ENCODE measurements at regions not wholly inside any gene's neighbourhood (a gene's known extent, or its start where the extent isn't known, plus 50 kb on each side); places are given as distances from the start of the nearest gene placed in this dataset.

GRCh38 chr12:85588221-85588620, 248.0 kb downstream of the RASSF9 start:
- Histone ChIP-seq H3K4me1 (ENCODE audit: control insufficient read depth in 3 of 3, insufficient read depth in 3 of 3, low read length in 3 of 3) (no peaks in the 10 kb centered on the region), H3K4me3 (ENCODE audit: low read length in 3 of 3) (no peak overlapping the region), H3K9me3 (ENCODE audit: control insufficient read depth in 3 of 3, low read length in 3 of 3) (no peaks in the 10 kb centered on the region), H3K27ac (ENCODE audit: low read depth, low read length) (no peak overlapping the region), H3K36me3 (ENCODE audit: control insufficient read depth in 3 of 3, insufficient read depth in 3 of 3, low read length in 3 of 3) (no peaks in the 10 kb centered on the region), H3K9ac (ENCODE audit: low read depth in 1 of 3, low read length in 3 of 3) (no peak overlapping the region), H3K27me3 (ENCODE audit: control insufficient read depth in 3 of 3, insufficient read depth in 3 of 3, low read length in 3 of 3) (no peaks in the 10 kb centered on the region)

- Histone ChIP-seq H3K9ac (ENCODE audit: low read depth in 1 of 3, low read length in 3 of 3) (no peak overlapping the region), H3K4me1 (ENCODE audit: control insufficient read depth in 3 of 3, insufficient read depth in 3 of 3, low read length in 3 of 3) (no peaks in the 10 kb centered on the region), H3K9me3 (ENCODE audit: control insufficient read depth in 3 of 3, low read length in 3 of 3) (no peaks in the 10 kb centered on the region), H3K36me3 (ENCODE audit: control insufficient read depth in 3 of 3, insufficient read depth in 3 of 3, low read length in 3 of 3) (no peaks in the 10 kb centered on the region), H3K4me3 (ENCODE audit: low read length in 3 of 3) (no peak overlapping the region), H3K27ac (ENCODE audit: low read depth, low read length) (no peak overlapping the region), H3K27me3 (ENCODE audit: control insufficient read depth in 3 of 3, insufficient read depth in 3 of 3, low read length in 3 of 3) (no peaks in the 10 kb centered on the region)
These were observed 235.4 kb downstream of the RASSF9 start for GRCh38 chr12:85600841-85601240.

GRCh38 chr12:85603556-85603955, 232.7 kb downstream of the RASSF9 start:
- H3K4me3 ChIP-seq (ENCODE audit: low read length in 3 of 3), result no peak overlapping the region
- no peaks in the 10 kb centered on the region for H3K36me3 ChIP-seq (ENCODE audit: control insufficient read depth in 3 of 3, insufficient read depth in 3 of 3, low read length in 3 of 3)
- no peak overlapping the region for H3K9ac ChIP-seq (ENCODE audit: low read depth in 1 of 3, low read length in 3 of 3)
- no peaks in the 10 kb centered on the region for H3K27me3 ChIP-seq (ENCODE audit: control insufficient read depth in 3 of 3, insufficient read depth in 3 of 3, low read length in 3 of 3)
- H3K9me3 ChIP-seq (ENCODE audit: control insufficient read depth in 3 of 3, low read length in 3 of 3), result no peaks in the 10 kb centered on the region
- no peak overlapping the region for H3K27ac ChIP-seq (ENCODE audit: low read depth, low read length)
- H3K4me1 ChIP-seq (ENCODE audit: control insufficient read depth in 3 of 3, insufficient read depth in 3 of 3, low read length in 3 of 3), result no peaks in the 10 kb centered on the region

- Histone ChIP-seq H3K36me3 (ENCODE audit: control insufficient read depth in 3 of 3, insufficient read depth in 3 of 3, low read length in 3 of 3) (no peaks in the 10 kb centered on the region), H3K9ac (ENCODE audit: low read depth in 1 of 3, low read length in 3 of 3) (no peak overlapping the region), H3K9me3 (ENCODE audit: control insufficient read depth in 3 of 3, low read length in 3 of 3) (no peaks in the 10 kb centered on the region), H3K4me3 (ENCODE audit: low read length in 3 of 3) (no peak overlapping the region), H3K27me3 (ENCODE audit: control insufficient read depth in 3 of 3, insufficient read depth in 3 of 3, low read length in 3 of 3) (no peaks in the 10 kb centered on the region), H3K4me1 (ENCODE audit: control insufficient read depth in 3 of 3, insufficient read depth in 3 of 3, low read length in 3 of 3) (no peaks in the 10 kb centered on the region), H3K27ac (ENCODE audit: low read depth, low read length) (no peak overlapping the region)
These were observed 229.8 kb downstream of the RASSF9 start for GRCh38 chr12:85606455-85606854.

- Histone ChIP-seq H3K27me3 (ENCODE audit: control insufficient read depth in 3 of 3, insufficient read depth in 3 of 3, low read length in 3 of 3) (no peaks in the 10 kb centered on the region), H3K36me3 (ENCODE audit: control insufficient read depth in 3 of 3, insufficient read depth in 3 of 3, low read length in 3 of 3) (no peaks in the 10 kb centered on the region), H3K9me3 (ENCODE audit: control insufficient read depth in 3 of 3, low read length in 3 of 3) (no peaks in the 10 kb centered on the region), H3K4me1 (ENCODE audit: control insufficient read depth in 3 of 3, insufficient read depth in 3 of 3, low read length in 3 of 3) (no peaks in the 10 kb centered on the region), H3K27ac (ENCODE audit: low read depth, low read length) (no peak overlapping the region), H3K9ac (ENCODE audit: low read depth in 1 of 3, low read length in 3 of 3) (no peak overlapping the region), H3K4me3 (ENCODE audit: low read length in 3 of 3) (no peak overlapping the region)
These were observed 226.4 kb downstream of the RASSF9 start for GRCh38 chr12:85609778-85610177.

GRCh38 chr12:85610194-85610593, 226.0 kb downstream of the RASSF9 start:
- H3K9me3 ChIP-seq (ENCODE audit: control insufficient read depth in 3 of 3, low read length in 3 of 3), result no peaks in the 10 kb centered on the region
- no peak overlapping the region for H3K9ac ChIP-seq (ENCODE audit: low read depth in 1 of 3, low read length in 3 of 3)
- no peaks in the 10 kb centered on the region for H3K36me3 ChIP-seq (ENCODE audit: control insufficient read depth in 3 of 3, insufficient read depth in 3 of 3, low read length in 3 of 3)
- H3K27me3 ChIP-seq (ENCODE audit: control insufficient read depth in 3 of 3, insufficient read depth in 3 of 3, low read length in 3 of 3), result no peaks in the 10 kb centered on the region
- no peaks in the 10 kb centered on the region for H3K4me1 ChIP-seq (ENCODE audit: control insufficient read depth in 3 of 3, insufficient read depth in 3 of 3, low read length in 3 of 3)
- no peak overlapping the region for H3K4me3 ChIP-seq (ENCODE audit: low read length in 3 of 3)
- no peak overlapping the region for H3K27ac ChIP-seq (ENCODE audit: low read depth, low read length)

- H3K36me3 ChIP-seq (ENCODE audit: control insufficient read depth in 3 of 3, insufficient read depth in 3 of 3, low read length in 3 of 3), result no peaks in the 10 kb centered on the region
These were observed 220.0 kb downstream of the RASSF9 start for GRCh38 chr12:85616201-85616600.

GRCh38 chr12:85617307-85618091, 218.7 kb downstream of the RASSF9 start:
- Histone ChIP-seq H3K27me3 (ENCODE audit: control insufficient read depth in 3 of 3, insufficient read depth in 3 of 3, low read length in 3 of 3) (no peaks in the 10 kb centered on the region), H3K9ac (ENCODE audit: low read depth in 1 of 3, low read length in 3 of 3) (no peak overlapping the region), H3K27ac (ENCODE audit: low read depth, low read length) (no peak overlapping the region), H3K4me1 (ENCODE audit: control insufficient read depth in 3 of 3, insufficient read depth in 3 of 3, low read length in 3 of 3) (no peaks in the 10 kb centered on the region), H3K36me3 (ENCODE audit: control insufficient read depth in 3 of 3, insufficient read depth in 3 of 3, low read length in 3 of 3) (no peaks in the 10 kb centered on the region), H3K9me3 (ENCODE audit: control insufficient read depth in 3 of 3, low read length in 3 of 3) (no peaks in the 10 kb centered on the region), H3K4me3 (ENCODE audit: low read length in 3 of 3) (no peak overlapping the region)

More at GRCh38 chr12:85616201-85616600, 220.0 kb downstream of the RASSF9 start:
- Histone ChIP-seq H3K9me3 (ENCODE audit: control insufficient read depth in 3 of 3, low read length in 3 of 3) (no peaks in the 10 kb centered on the region), H3K4me3 (ENCODE audit: low read length in 3 of 3) (no peak overlapping the region), H3K9ac (ENCODE audit: low read depth in 1 of 3, low read length in 3 of 3) (no peak overlapping the region), H3K27me3 (ENCODE audit: control insufficient read depth in 3 of 3, insufficient read depth in 3 of 3, low read length in 3 of 3) (no peaks in the 10 kb centered on the region), H3K4me1 (ENCODE audit: control insufficient read depth in 3 of 3, insufficient read depth in 3 of 3, low read length in 3 of 3) (no peaks in the 10 kb centered on the region), H3K27ac (ENCODE audit: low read depth, low read length) (no peak overlapping the region)

- no peaks in the 10 kb centered on the region for H3K4me1 ChIP-seq (ENCODE audit: control insufficient read depth in 3 of 3, insufficient read depth in 3 of 3, low read length in 3 of 3)
- no peak overlapping the region for H3K27ac ChIP-seq (ENCODE audit: low read depth, low read length)
- no peak overlapping the region for H3K9ac ChIP-seq (ENCODE audit: low read depth in 1 of 3, low read length in 3 of 3)
- no peaks in the 10 kb centered on the region for H3K9me3 ChIP-seq (ENCODE audit: control insufficient read depth in 3 of 3, low read length in 3 of 3)
- H3K4me3 ChIP-seq (ENCODE audit: low read length in 3 of 3), result no peak overlapping the region
- no peaks in the 10 kb centered on the region for H3K27me3 ChIP-seq (ENCODE audit: control insufficient read depth in 3 of 3, insufficient read depth in 3 of 3, low read length in 3 of 3)
- no peaks in the 10 kb centered on the region for H3K36me3 ChIP-seq (ENCODE audit: control insufficient read depth in 3 of 3, insufficient read depth in 3 of 3, low read length in 3 of 3)
These were observed 215.2 kb downstream of the RASSF9 start for GRCh38 chr12:85621041-85621440.

GRCh38 chr12:85623763-85624162, 212.4 kb downstream of the RASSF9 start:
- Histone ChIP-seq H3K4me1 (ENCODE audit: control insufficient read depth in 3 of 3, insufficient read depth in 3 of 3, low read length in 3 of 3) (no peaks in the 10 kb centered on the region), H3K4me3 (ENCODE audit: low read length in 3 of 3) (no peak overlapping the region), H3K27ac (ENCODE audit: low read depth, low read length) (no peak overlapping the region), H3K27me3 (ENCODE audit: control insufficient read depth in 3 of 3, insufficient read depth in 3 of 3, low read length in 3 of 3) (no peaks in the 10 kb centered on the region), H3K9ac (ENCODE audit: low read depth in 1 of 3, low read length in 3 of 3) (no peak overlapping the region), H3K36me3 (ENCODE audit: control insufficient read depth in 3 of 3, insufficient read depth in 3 of 3, low read length in 3 of 3) (no peaks in the 10 kb centered on the region), H3K9me3 (ENCODE audit: control insufficient read depth in 3 of 3, low read length in 3 of 3) (no peaks in the 10 kb centered on the region)

All from skeletal muscle tissue (tissue), 3 donors.